ENCODE measurements at regions not wholly inside any gene's neighbourhood (a gene's known extent, or its start where the extent isn't known, plus 50 kb on each side); places are given as distances from the start of the nearest gene placed in this dataset.

DNA sequence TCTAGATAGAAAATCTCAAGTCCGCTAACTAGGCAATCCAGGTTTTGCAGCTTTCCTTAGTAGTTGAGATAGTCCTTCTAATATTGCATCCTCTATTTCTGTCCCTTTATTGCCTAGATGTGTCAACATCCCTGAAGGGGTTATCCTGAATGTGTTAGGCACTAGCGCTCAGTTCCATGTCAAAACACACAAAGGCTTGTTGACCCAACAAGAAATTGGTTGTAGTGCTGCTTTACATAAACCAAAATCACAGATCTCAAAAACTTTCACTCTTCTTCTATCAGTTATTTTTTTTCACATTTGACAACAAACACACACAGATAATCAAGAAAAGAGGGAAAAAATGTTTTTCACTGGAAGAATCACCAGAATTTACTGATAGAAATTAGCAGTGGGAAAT is 51.4 kb upstream of the SOX2 start:
- Histone ChIP-seq H3K9me3 (replicated peaks in 1 of 2; ENCODE audit: control insufficient read depth in 2 of 2, insufficient read depth in 1 of 2, low read depth in 1 of 2, low read length in 2 of 2) (no peaks in the 10 kb centered on the region), H3K14ac (ENCODE audit: low read length) (no peak overlapping the region), H2BK5ac (ENCODE audit: low read length) (no peak overlapping the region), H2BK15ac (ENCODE audit: low read length) (no peak overlapping the region), H3K9ac (ENCODE audit: low read depth, low read length, poor library complexity) (no peak overlapping the region), H3K27ac (replicated peaks; ENCODE audit: low read length) (no peak overlapping the region), H3K4me3 (ENCODE audit: low read length in 2 of 2) (no peak overlapping the region), H3K36me3 (replicated peaks in 1 of 2; ENCODE audit: control insufficient read depth in 2 of 2, insufficient read depth in 2 of 2, low read length in 2 of 2) (no peaks in the 10 kb centered on the region), H2BK120ac (ENCODE audit: low read depth, low read length) (no peak overlapping the region), H2BK12ac (ENCODE audit: low read length) (no peak overlapping the region), H3K23ac (ENCODE audit: low read depth, low read length, poor library complexity) (no peak overlapping the region), H3K79me1 (ENCODE audit: low read depth, low read length) (no peaks in the 10 kb centered on the region), H3K18ac (ENCODE audit: low read length) (no peak overlapping the region), H3K4ac (ENCODE audit: low read length) (no peak overlapping the region), H3K4me1 (ENCODE audit: control insufficient read depth in 2 of 2, insufficient read depth in 1 of 2, low read depth in 1 of 2, low read length in 2 of 2) (no peaks in the 10 kb centered on the region), H4K8ac (ENCODE audit: low read depth, low read length) (no peak overlapping the region), H2AK5ac (ENCODE audit: low read depth, low read length) (no peak overlapping the region), H4K91ac (ENCODE audit: low read depth, low read length, poor library complexity) (no peak overlapping the region), H3K27me3 (ENCODE audit: control insufficient read depth in 3 of 3, insufficient read depth in 3 of 3, low read depth in 1 of 3, low read length in 3 of 3) (no peaks in the 10 kb centered on the region), H2AFZ (ENCODE audit: low read length) (no peak overlapping the region), H3K4me2 (ENCODE audit: insufficient read depth, low read length, poor library complexity, severe bottlenecking) (no peak overlapping the region)
- DNase-seq (ENCODE audit: low spot score): no peak
- no CpG with 5 or more reads among the region's 2 CpGs for WGBS, 2 donors (ENCODE audit: extremely low coverage in 2 of 2, insufficient read length in 2 of 2, insufficient replicate concordance in 1 of 2)

DNA sequence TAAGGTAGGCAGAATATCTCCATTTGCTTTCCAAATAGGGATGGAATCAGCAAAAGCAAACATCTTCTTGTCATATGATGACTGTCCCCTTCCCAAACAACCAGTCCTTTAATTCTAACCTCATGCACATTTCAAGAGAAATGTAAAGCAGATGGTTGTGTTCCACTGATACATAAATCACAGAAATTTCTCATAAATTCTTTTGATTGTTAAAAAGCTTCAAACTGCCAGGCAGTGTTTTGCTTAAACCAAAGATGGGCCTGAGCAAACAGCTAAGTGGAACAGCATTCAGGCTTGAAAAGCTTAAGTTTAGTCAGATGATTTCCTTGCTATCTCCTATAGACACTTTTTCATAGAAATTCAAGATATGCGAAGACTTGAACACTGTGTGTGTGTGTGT is 74.3 kb upstream of the SOX2 start:
- Histone ChIP-seq H3K14ac (ENCODE audit: low read length) (no peak overlapping the region), H3K27ac (replicated peaks; ENCODE audit: low read length) (no peak overlapping the region), H2BK15ac (ENCODE audit: low read length) (no peak overlapping the region), H4K8ac (ENCODE audit: low read depth, low read length) (no peak overlapping the region), H3K4me1 (ENCODE audit: control insufficient read depth in 2 of 2, insufficient read depth in 1 of 2, low read depth in 1 of 2, low read length in 2 of 2) (peaks cover 0 to 1% of the 10 kb centered on the region in 2 donors), H2BK120ac (ENCODE audit: low read depth, low read length) (no peak overlapping the region), H3K18ac (ENCODE audit: low read length) (no peak overlapping the region), H3K9ac (ENCODE audit: low read depth, low read length, poor library complexity) (no peak overlapping the region), H3K36me3 (replicated peaks in 1 of 2; ENCODE audit: control insufficient read depth in 2 of 2, insufficient read depth in 2 of 2, low read length in 2 of 2) (peaks cover 0 to 17% of the 10 kb centered on the region in 2 donors), H3K79me1 (ENCODE audit: low read depth, low read length) (no peaks in the 10 kb centered on the region), H2BK12ac (ENCODE audit: low read length) (no peak overlapping the region), H2AFZ (ENCODE audit: low read length) (no peak overlapping the region), H3K4ac (ENCODE audit: low read length) (no peak overlapping the region), H3K23ac (ENCODE audit: low read depth, low read length, poor library complexity) (no peak overlapping the region), H4K91ac (ENCODE audit: low read depth, low read length, poor library complexity) (no peak overlapping the region), H3K4me2 (ENCODE audit: insufficient read depth, low read length, poor library complexity, severe bottlenecking) (no peak overlapping the region), H2AK5ac (ENCODE audit: low read depth, low read length) (no peak overlapping the region), H3K27me3 (ENCODE audit: control insufficient read depth in 3 of 3, insufficient read depth in 3 of 3, low read depth in 1 of 3, low read length in 3 of 3) (no peaks in the 10 kb centered on the region), H2BK5ac (ENCODE audit: low read length) (no peak overlapping the region), H3K9me3 (replicated peaks in 1 of 2; ENCODE audit: control insufficient read depth in 2 of 2, insufficient read depth in 1 of 2, low read depth in 1 of 2, low read length in 2 of 2) (peaks cover 0 to 3% of the 10 kb centered on the region in 2 donors), H3K4me3 (ENCODE audit: low read length in 2 of 2) (no peak overlapping the region)
- WGBS, 2 donors (ENCODE audit: extremely low coverage in 2 of 2, insufficient read length in 2 of 2, insufficient replicate concordance in 1 of 2): no CpG with 5 or more reads among the region's 1 CpG
- DNase-seq (ENCODE audit: low spot score): no peak

- H2BK5ac ChIP-seq (ENCODE audit: low read length): no peak overlapping the region
- DNase-seq (ENCODE audit: low spot score): no peak
- H3K14ac ChIP-seq (ENCODE audit: low read length): no peak overlapping the region
- no peaks in the 10 kb centered on the region for H3K79me1 ChIP-seq (ENCODE audit: low read depth, low read length)
- no peak overlapping the region for H3K18ac ChIP-seq (ENCODE audit: low read length)
- no peak overlapping the region for H4K8ac ChIP-seq (ENCODE audit: low read depth, low read length)
- no peak overlapping the region for H3K4me3 ChIP-seq (ENCODE audit: low read length in 2 of 2)
- H3K27me3 ChIP-seq (ENCODE audit: control insufficient read depth in 3 of 3, insufficient read depth in 3 of 3, low read depth in 1 of 3, low read length in 3 of 3): no peaks in the 10 kb centered on the region
- H2BK120ac ChIP-seq (ENCODE audit: low read depth, low read length): no peak overlapping the region
- H2BK12ac ChIP-seq (ENCODE audit: low read length): no peak overlapping the region
- H3K4me2 ChIP-seq (ENCODE audit: insufficient read depth, low read length, poor library complexity, severe bottlenecking): no peak overlapping the region
- H4K91ac ChIP-seq (ENCODE audit: low read depth, low read length, poor library complexity): no peak overlapping the region
- no peak overlapping the region for H3K27ac ChIP-seq (replicated peaks; ENCODE audit: low read length)
- H3K36me3 ChIP-seq (replicated peaks in 1 of 2; ENCODE audit: control insufficient read depth in 2 of 2, insufficient read depth in 2 of 2, low read length in 2 of 2): peaks cover 0 to 16% of the 10 kb centered on the region in 2 donors
- H2BK15ac ChIP-seq (ENCODE audit: low read length): no peak overlapping the region
- H2AFZ ChIP-seq (ENCODE audit: low read length): no peak overlapping the region
- H3K4ac ChIP-seq (ENCODE audit: low read length): no peak overlapping the region
- no CpG with 5 or more reads among the region's 4 CpGs for WGBS, 2 donors (ENCODE audit: extremely low coverage in 2 of 2, insufficient read length in 2 of 2, insufficient replicate concordance in 1 of 2)
- no peak overlapping the region for H3K9ac ChIP-seq (ENCODE audit: low read depth, low read length, poor library complexity)
- H3K9me3 ChIP-seq (replicated peaks in 1 of 2; ENCODE audit: control insufficient read depth in 2 of 2, insufficient read depth in 1 of 2, low read depth in 1 of 2, low read length in 2 of 2): peaks cover 0 to 1% of the 10 kb centered on the region in 2 donors
- H2AK5ac ChIP-seq (ENCODE audit: low read depth, low read length): no peak overlapping the region
- peaks cover 0 to 1% of the 10 kb centered on the region in 2 donors for H3K4me1 ChIP-seq (ENCODE audit: control insufficient read depth in 2 of 2, insufficient read depth in 1 of 2, low read depth in 1 of 2, low read length in 2 of 2)
- H3K23ac ChIP-seq (ENCODE audit: low read depth, low read length, poor library complexity): no peak overlapping the region
These were observed 74.7 kb upstream of the SOX2 start for GRCh38 chr3:181637056-181637455.

GRCh38 chr3:181635141-181635540 is 76.6 kb upstream of the SOX2 start:
- no peak overlapping the region for H3K4me3 ChIP-seq (ENCODE audit: low read length in 2 of 2)
- no peak overlapping the region for H2BK120ac ChIP-seq (ENCODE audit: low read depth, low read length)
- no CpG with 5 or more reads among the region's 4 CpGs for WGBS, 2 donors (ENCODE audit: extremely low coverage in 2 of 2, insufficient read length in 2 of 2, insufficient replicate concordance in 1 of 2)
- no peaks in the 10 kb centered on the region for H3K4me1 ChIP-seq (ENCODE audit: control insufficient read depth in 2 of 2, insufficient read depth in 1 of 2, low read depth in 1 of 2, low read length in 2 of 2)
- H3K36me3 ChIP-seq (replicated peaks in 1 of 2; ENCODE audit: control insufficient read depth in 2 of 2, insufficient read depth in 2 of 2, low read length in 2 of 2): peaks cover 0 to 10% of the 10 kb centered on the region in 2 donors
- H2AFZ ChIP-seq (ENCODE audit: low read length): no peak overlapping the region
- no peaks in the 10 kb centered on the region for H3K9me3 ChIP-seq (replicated peaks in 1 of 2; ENCODE audit: control insufficient read depth in 2 of 2, insufficient read depth in 1 of 2, low read depth in 1 of 2, low read length in 2 of 2)
- no peak overlapping the region for H4K91ac ChIP-seq (ENCODE audit: low read depth, low read length, poor library complexity)
- H3K9ac ChIP-seq (ENCODE audit: low read depth, low read length, poor library complexity): no peak overlapping the region
- no peak overlapping the region for H3K4ac ChIP-seq (ENCODE audit: low read length)
- H3K14ac ChIP-seq (ENCODE audit: low read length): no peak overlapping the region
- no peaks in the 10 kb centered on the region for H3K79me1 ChIP-seq (ENCODE audit: low read depth, low read length)
- no peak overlapping the region for H3K18ac ChIP-seq (ENCODE audit: low read length)
- H2BK15ac ChIP-seq (ENCODE audit: low read length): no peak overlapping the region
- no peak overlapping the region for H3K23ac ChIP-seq (ENCODE audit: low read depth, low read length, poor library complexity)
- no peak overlapping the region for H3K4me2 ChIP-seq (ENCODE audit: insufficient read depth, low read length, poor library complexity, severe bottlenecking)
- H4K8ac ChIP-seq (ENCODE audit: low read depth, low read length): no peak overlapping the region
- H3K27ac ChIP-seq (replicated peaks; ENCODE audit: low read length): no peak overlapping the region
- H2AK5ac ChIP-seq (ENCODE audit: low read depth, low read length): no peak overlapping the region
- DNase-seq (ENCODE audit: low spot score): no peak
- H2BK5ac ChIP-seq (ENCODE audit: low read length): no peak overlapping the region
- no peak overlapping the region for H2BK12ac ChIP-seq (ENCODE audit: low read length)
- H3K27me3 ChIP-seq (ENCODE audit: control insufficient read depth in 3 of 3, insufficient read depth in 3 of 3, low read depth in 1 of 3, low read length in 3 of 3): no peaks in the 10 kb centered on the region
